ENCODE measurements at regions not wholly inside any gene's neighbourhood (a gene's known extent, or its start where the extent isn't known, plus 50 kb on each side); places are given as distances from the start of the nearest gene placed in this dataset.
"Not testable (repeated sequence)": the region's sequence is repeated elsewhere in the genome, so short reads cannot be mapped to it uniquely, and the experiment has no call there.

DNA sequence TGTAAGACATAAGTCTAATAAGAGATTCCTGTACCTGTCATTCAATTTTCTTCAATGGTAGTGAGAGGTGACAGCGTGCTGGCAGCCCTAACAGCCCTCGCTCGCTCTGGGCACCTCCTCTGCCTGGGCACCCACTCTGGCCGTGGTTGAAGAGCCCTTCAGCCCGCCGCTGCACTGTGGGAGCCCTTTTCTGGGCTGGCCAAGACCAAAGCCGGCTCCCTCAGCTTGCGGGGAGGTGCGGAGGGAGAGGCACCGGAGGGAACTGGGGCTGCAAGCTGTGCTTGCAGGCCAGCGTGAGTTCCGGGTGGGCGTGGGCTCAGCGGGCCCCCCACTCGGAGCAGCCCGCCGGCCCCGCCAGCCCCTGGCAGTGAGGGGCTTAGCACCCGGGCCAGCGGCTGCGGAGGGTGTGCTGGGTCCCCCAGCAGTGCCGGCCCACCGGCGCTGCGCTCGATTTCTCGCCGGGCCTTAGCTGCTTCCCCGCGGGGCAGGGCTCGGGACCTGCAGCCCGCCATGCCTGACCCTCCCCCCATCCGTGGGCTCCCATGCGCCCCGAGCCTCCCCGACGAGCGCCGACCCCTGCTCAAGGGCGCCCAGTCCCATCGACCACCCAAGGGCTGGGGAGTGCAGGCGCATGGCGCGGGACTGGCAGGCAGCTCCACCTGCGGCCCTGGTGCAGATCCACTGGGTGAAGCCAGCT, 816.6 kb upstream of the TENM4 start:
- not testable (repeated sequence) for H3K4me3 ChIP-seq (ENCODE audit: low read depth in 1 of 5, low read length in 5 of 5); H3K4me1 ChIP-seq (ENCODE audit: control insufficient read depth in 5 of 5, insufficient read depth in 5 of 5, low read length in 5 of 5); H3K27ac ChIP-seq (ENCODE audit: low read depth, low read length)

DNA sequence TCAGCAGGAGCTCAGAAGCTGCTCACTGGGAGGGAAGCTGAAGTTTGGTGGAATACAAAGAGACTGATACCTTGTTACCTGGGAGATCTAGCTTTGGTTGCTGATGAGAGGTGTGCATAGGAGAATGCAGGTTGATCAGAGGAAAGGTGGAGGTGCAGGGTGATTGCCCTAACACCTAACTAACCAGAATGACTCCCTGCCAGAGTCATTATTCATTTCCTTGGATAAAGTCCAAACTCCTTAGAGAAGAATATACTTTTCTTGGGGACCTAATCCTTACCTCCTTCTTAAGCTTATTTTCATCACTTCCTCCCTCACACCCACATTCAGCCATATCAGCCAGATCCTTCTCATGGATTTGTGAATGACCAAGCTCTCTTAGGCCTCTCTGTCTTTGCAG, 814.2 kb upstream of the TENM4 start:
- H3K4me1 ChIP-seq (ENCODE audit: control insufficient read depth in 5 of 5, insufficient read depth in 5 of 5, low read length in 5 of 5) = no peaks in the 10 kb centered on the region
- H3K36me3 ChIP-seq (ENCODE audit: control insufficient read depth in 5 of 5, insufficient read depth in 5 of 5, low read length in 5 of 5) = no peaks in the 10 kb centered on the region
- no peak overlapping the region for H3K4me3 ChIP-seq (ENCODE audit: low read depth in 1 of 5, low read length in 5 of 5)
- H3K9ac ChIP-seq (ENCODE audit: low read length in 5 of 5) = no peak overlapping the region
- no peak overlapping the region for H3K27ac ChIP-seq (ENCODE audit: low read depth, low read length)
- H3K27me3 ChIP-seq (ENCODE audit: control insufficient read depth in 5 of 5, insufficient read depth in 4 of 5, low read length in 5 of 5) = no peaks in the 10 kb centered on the region
- no peaks in the 10 kb centered on the region for H3K9me3 ChIP-seq (ENCODE audit: control insufficient read depth in 5 of 5, low read length in 5 of 5)

More for the DNA sequence above, 816.6 kb upstream of the TENM4 start:
- H3K27me3 ChIP-seq (ENCODE audit: control insufficient read depth in 5 of 5, insufficient read depth in 4 of 5, low read length in 5 of 5); H3K36me3 ChIP-seq (ENCODE audit: control insufficient read depth in 5 of 5, insufficient read depth in 5 of 5, low read length in 5 of 5); H3K9me3 ChIP-seq (ENCODE audit: control insufficient read depth in 5 of 5, low read length in 5 of 5); H3K9ac ChIP-seq (ENCODE audit: low read length in 5 of 5): not testable (repeated sequence)

DNA sequence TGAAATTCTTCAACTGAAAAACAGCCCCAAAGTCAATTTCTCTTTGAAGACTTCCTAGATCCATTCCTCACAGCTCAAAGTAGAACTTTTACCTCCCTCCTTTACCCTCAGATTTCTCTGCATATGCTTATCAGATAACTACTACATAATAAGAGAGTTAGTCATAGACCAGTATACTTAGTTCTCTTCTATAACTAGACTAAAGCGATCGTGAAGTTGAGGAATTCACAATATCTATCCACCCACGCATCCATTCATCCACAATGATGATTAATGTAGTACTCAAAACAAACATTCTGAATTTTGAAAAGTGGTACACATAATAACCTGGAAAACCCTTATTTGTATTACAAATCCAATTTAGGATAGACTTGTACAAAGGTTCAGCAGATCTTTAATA, 800.9 kb upstream of the TENM4 start:
- no peaks in the 10 kb centered on the region for H3K27me3 ChIP-seq (ENCODE audit: control insufficient read depth in 5 of 5, insufficient read depth in 4 of 5, low read length in 5 of 5)
- no peaks in the 10 kb centered on the region for H3K4me1 ChIP-seq (ENCODE audit: control insufficient read depth in 5 of 5, insufficient read depth in 5 of 5, low read length in 5 of 5)
- H3K4me3 ChIP-seq (ENCODE audit: low read depth in 1 of 5, low read length in 5 of 5) = no peak overlapping the region
- H3K9me3 ChIP-seq (ENCODE audit: control insufficient read depth in 5 of 5, low read length in 5 of 5) = no peaks in the 10 kb centered on the region
- H3K9ac ChIP-seq (ENCODE audit: low read length in 5 of 5) = no peak overlapping the region
- H3K27ac ChIP-seq (ENCODE audit: low read depth, low read length) = no peak overlapping the region
- no peaks in the 10 kb centered on the region for H3K36me3 ChIP-seq (ENCODE audit: control insufficient read depth in 5 of 5, insufficient read depth in 5 of 5, low read length in 5 of 5)

DNA sequence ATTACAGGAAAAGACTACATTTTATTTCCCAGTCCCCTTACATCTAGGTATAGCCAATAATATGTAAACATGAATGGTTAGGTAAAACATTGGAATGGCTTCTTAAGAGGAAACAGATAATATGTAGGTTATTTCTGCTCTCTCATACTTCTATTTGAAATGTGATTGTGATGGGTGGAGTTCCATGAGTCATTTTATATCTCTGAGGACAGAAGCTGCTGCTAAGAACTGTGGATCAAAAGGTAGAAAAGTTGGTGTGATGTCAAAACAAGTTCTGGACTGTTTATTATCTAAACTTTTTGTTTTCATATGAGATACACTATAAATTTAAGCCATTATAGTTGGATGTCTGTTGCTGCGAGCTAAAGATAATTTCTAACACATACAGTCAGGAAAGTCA, 799.4 kb upstream of the TENM4 start:
- no peaks in the 10 kb centered on the region for H3K4me1 ChIP-seq (ENCODE audit: control insufficient read depth in 5 of 5, insufficient read depth in 5 of 5, low read length in 5 of 5)
- H3K9ac ChIP-seq (ENCODE audit: low read length in 5 of 5) = no peak overlapping the region
- no peaks in the 10 kb centered on the region for H3K27me3 ChIP-seq (ENCODE audit: control insufficient read depth in 5 of 5, insufficient read depth in 4 of 5, low read length in 5 of 5)
- H3K36me3 ChIP-seq (ENCODE audit: control insufficient read depth in 5 of 5, insufficient read depth in 5 of 5, low read length in 5 of 5) = no peaks in the 10 kb centered on the region
- H3K27ac ChIP-seq (ENCODE audit: low read depth, low read length) = no peak overlapping the region
- peaks cover 0 to 5% (median 3%) of the 10 kb centered on the region in 5 donors for H3K9me3 ChIP-seq (ENCODE audit: control insufficient read depth in 5 of 5, low read length in 5 of 5)
- no peak overlapping the region for H3K4me3 ChIP-seq (ENCODE audit: low read depth in 1 of 5, low read length in 5 of 5)

DNA sequence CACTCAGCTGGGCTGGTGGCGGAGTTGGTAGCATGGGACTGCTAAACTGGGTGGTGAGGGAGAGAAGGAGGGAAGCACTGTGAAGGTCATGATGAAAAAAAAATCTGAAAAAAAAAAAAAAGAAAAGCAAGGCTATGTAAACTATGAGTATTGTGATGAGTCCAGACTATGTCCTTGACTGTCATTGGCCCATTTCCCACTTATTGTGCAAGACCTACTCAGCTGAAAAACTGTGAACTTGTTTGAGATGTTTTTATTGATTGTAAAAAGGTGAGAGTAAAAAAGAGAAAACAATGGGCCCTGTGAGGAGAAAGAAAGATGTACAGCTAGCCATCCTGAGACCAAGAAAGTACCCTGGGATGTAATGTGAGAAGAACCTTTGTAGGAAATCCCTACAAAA, 798.4 kb upstream of the TENM4 start:
- Histone ChIP-seq H3K4me1 (ENCODE audit: control insufficient read depth in 5 of 5, insufficient read depth in 5 of 5, low read length in 5 of 5) (no peaks in the 10 kb centered on the region), H3K27me3 (ENCODE audit: control insufficient read depth in 5 of 5, insufficient read depth in 4 of 5, low read length in 5 of 5) (no peaks in the 10 kb centered on the region), H3K9ac (ENCODE audit: low read length in 5 of 5) (no peak overlapping the region), H3K27ac (ENCODE audit: low read depth, low read length) (no peak overlapping the region), H3K36me3 (ENCODE audit: control insufficient read depth in 5 of 5, insufficient read depth in 5 of 5, low read length in 5 of 5) (no peaks in the 10 kb centered on the region), H3K4me3 (ENCODE audit: low read depth in 1 of 5, low read length in 5 of 5) (no peak overlapping the region), H3K9me3 (ENCODE audit: control insufficient read depth in 5 of 5, low read length in 5 of 5) (peaks cover 0 to 10% (median 9%) of the 10 kb centered on the region in 5 donors)

DNA sequence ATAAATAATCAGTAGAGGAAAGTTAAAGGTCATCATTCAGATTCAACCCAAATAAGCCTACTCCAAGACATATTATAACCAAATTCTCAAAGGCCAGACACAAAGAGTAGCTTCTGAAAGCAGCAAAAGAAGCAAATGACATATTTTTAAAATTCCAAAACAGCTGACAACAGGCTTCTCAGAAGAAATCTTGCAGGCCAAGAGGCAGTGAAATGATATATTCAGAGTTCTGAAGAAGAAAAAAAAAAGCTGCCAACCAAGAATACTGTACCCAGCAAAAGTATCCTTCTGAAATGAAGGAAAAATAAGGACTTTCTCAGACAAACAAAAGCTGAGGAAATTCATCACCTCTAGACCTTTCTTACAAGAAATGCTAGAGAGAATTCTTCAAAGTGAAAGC, 787.1 kb upstream of the TENM4 start:
- Histone ChIP-seq H3K4me3 (ENCODE audit: low read depth in 1 of 5, low read length in 5 of 5) (no peak overlapping the region), H3K4me1 (ENCODE audit: control insufficient read depth in 5 of 5, insufficient read depth in 5 of 5, low read length in 5 of 5) (no peaks in the 10 kb centered on the region), H3K27me3 (ENCODE audit: control insufficient read depth in 5 of 5, insufficient read depth in 4 of 5, low read length in 5 of 5) (no peaks in the 10 kb centered on the region), H3K9ac (ENCODE audit: low read length in 5 of 5) (no peak overlapping the region), H3K27ac (ENCODE audit: low read depth, low read length) (no peak overlapping the region), H3K9me3 (ENCODE audit: control insufficient read depth in 5 of 5, low read length in 5 of 5) (peaks cover 3 to 25% (median 12%) of the 10 kb centered on the region in 5 donors), H3K36me3 (ENCODE audit: control insufficient read depth in 5 of 5, insufficient read depth in 5 of 5, low read length in 5 of 5) (no peaks in the 10 kb centered on the region)

DNA sequence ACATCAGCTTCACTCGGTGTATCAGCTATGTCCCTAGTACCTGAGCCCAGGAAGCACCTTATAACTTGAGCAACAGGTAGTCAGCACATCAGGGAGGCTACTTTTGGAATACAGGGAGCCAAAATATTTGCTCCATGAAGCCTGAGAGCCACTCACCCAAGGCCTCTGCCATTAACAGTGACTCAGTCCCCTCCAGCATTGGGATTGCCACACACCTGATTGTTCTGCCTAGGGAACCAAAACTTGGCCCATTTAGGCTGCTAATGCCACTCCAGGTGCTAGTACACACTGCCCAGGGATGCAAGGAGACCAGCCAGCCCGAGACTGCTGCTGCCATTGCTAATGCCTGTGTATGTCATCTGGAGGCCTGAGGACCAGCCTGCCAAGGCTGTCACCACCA, 773.6 kb upstream of the TENM4 start:
- H3K4me1 ChIP-seq (ENCODE audit: control insufficient read depth in 5 of 5, insufficient read depth in 5 of 5, low read length in 5 of 5) = no peaks in the 10 kb centered on the region
- no peaks in the 10 kb centered on the region for H3K27me3 ChIP-seq (ENCODE audit: control insufficient read depth in 5 of 5, insufficient read depth in 4 of 5, low read length in 5 of 5)
- H3K27ac ChIP-seq (ENCODE audit: low read depth, low read length) = no peak overlapping the region
- peaks cover 0 to 4% (median 0%) of the 10 kb centered on the region in 5 donors for H3K9me3 ChIP-seq (ENCODE audit: control insufficient read depth in 5 of 5, low read length in 5 of 5)
- H3K9ac ChIP-seq (ENCODE audit: low read length in 5 of 5) = no peak overlapping the region
- no peaks in the 10 kb centered on the region for H3K36me3 ChIP-seq (ENCODE audit: control insufficient read depth in 5 of 5, insufficient read depth in 5 of 5, low read length in 5 of 5)
- no peak overlapping the region for H3K4me3 ChIP-seq (ENCODE audit: low read depth in 1 of 5, low read length in 5 of 5)

DNA sequence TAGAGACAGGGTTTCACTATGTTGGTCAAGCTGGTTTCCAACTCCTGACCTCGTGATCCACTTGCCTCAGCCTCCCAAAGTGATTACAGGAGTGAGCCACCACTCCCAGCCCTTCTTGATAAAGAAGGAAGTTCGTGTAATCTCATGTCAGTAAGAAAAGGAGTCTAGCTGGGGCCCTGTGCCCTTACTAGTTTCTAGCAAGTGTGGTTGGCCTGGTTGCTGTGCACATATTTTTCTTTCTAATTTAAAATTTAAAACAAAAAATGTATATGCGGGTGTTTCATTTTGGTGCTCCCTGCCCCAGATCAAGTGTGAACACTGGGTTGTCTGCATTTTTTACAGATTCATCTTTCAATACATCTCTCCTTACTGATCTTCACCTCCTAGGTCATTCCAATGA, 770.8 kb upstream of the TENM4 start:
- Histone ChIP-seq H3K9me3 (ENCODE audit: control insufficient read depth in 5 of 5, low read length in 5 of 5) (peaks cover 0 to 4% (median 0%) of the 10 kb centered on the region in 5 donors), H3K36me3 (ENCODE audit: control insufficient read depth in 5 of 5, insufficient read depth in 5 of 5, low read length in 5 of 5) (no peaks in the 10 kb centered on the region), H3K4me3 (ENCODE audit: low read depth in 1 of 5, low read length in 5 of 5) (no peak overlapping the region), H3K9ac (ENCODE audit: low read length in 5 of 5) (no peak overlapping the region), H3K4me1 (ENCODE audit: control insufficient read depth in 5 of 5, insufficient read depth in 5 of 5, low read length in 5 of 5) (no peaks in the 10 kb centered on the region), H3K27me3 (ENCODE audit: control insufficient read depth in 5 of 5, insufficient read depth in 4 of 5, low read length in 5 of 5) (no peaks in the 10 kb centered on the region), H3K27ac (ENCODE audit: low read depth, low read length) (no peak overlapping the region)

DNA sequence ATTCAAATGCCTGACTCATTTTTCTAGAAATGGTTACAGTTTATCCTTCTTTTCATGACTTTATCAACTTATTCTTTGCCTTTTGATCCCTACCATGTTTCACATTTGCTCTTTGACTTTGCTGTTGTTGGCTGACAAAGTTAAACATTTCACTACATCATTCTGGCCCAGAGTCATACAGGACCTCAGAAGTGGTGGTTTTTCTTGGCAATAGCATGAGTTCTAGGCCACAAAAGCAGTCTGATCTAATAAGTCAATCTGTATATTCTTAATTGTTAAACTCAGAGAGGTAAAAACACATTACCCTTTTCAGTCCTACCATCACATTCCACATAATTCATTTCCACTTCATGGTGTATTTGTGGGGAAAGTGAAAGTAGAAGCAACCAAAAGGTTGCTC, 763.2 kb upstream of the TENM4 start:
- H3K9me3 ChIP-seq (ENCODE audit: control insufficient read depth in 5 of 5, low read length in 5 of 5) = no peaks in the 10 kb centered on the region
- H3K36me3 ChIP-seq (ENCODE audit: control insufficient read depth in 5 of 5, insufficient read depth in 5 of 5, low read length in 5 of 5) = no peaks in the 10 kb centered on the region
- H3K9ac ChIP-seq (ENCODE audit: low read length in 5 of 5) = no peak overlapping the region
- H3K4me3 ChIP-seq (ENCODE audit: low read depth in 1 of 5, low read length in 5 of 5) = no peak overlapping the region
- H3K27me3 ChIP-seq (ENCODE audit: control insufficient read depth in 5 of 5, insufficient read depth in 4 of 5, low read length in 5 of 5) = no peaks in the 10 kb centered on the region
- no peak overlapping the region for H3K27ac ChIP-seq (ENCODE audit: low read depth, low read length)
- H3K4me1 ChIP-seq (ENCODE audit: control insufficient read depth in 5 of 5, insufficient read depth in 5 of 5, low read length in 5 of 5) = no peaks in the 10 kb centered on the region

DNA sequence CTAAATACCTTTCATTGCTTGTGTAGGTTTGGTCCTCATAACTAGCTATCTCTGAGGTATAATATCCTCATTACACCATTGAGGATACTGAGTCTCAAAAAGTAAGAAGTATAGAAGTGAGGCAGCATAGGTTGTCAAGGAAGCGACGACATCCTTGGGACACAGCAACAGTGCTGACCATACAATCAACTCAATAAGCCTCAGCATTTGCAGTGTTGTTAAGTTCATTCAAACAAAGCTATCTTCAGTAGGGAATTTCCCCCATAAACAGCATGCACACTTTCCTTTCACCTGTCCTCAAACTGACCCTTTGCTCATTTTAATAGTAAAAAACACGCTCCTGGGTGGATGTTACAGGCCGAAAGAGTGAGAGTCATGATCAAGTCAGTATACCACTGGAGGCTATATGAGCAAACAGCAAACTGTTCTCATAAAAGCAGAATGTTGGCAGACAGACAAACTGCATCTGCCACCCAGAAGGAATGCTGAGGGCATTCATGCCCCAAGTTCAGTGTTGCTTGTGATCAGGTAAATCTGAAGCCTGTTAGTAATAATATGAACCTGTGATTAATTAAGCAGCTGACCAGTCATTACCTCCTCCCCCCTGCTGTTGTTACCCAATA, 756.2 kb upstream of the TENM4 start:
- H3K27me3 ChIP-seq (ENCODE audit: control insufficient read depth in 5 of 5, insufficient read depth in 4 of 5, low read length in 5 of 5) = no peaks in the 10 kb centered on the region
- no peak overlapping the region for H3K4me3 ChIP-seq (ENCODE audit: low read depth in 1 of 5, low read length in 5 of 5)
- peaks cover 0 to 3% (median 0%) of the 10 kb centered on the region in 5 donors for H3K4me1 ChIP-seq (ENCODE audit: control insufficient read depth in 5 of 5, insufficient read depth in 5 of 5, low read length in 5 of 5)
- no peak overlapping the region for H3K9ac ChIP-seq (ENCODE audit: low read length in 5 of 5)
- no peaks in the 10 kb centered on the region for H3K9me3 ChIP-seq (ENCODE audit: control insufficient read depth in 5 of 5, low read length in 5 of 5)
- no peak overlapping the region for H3K27ac ChIP-seq (ENCODE audit: low read depth, low read length)
- H3K36me3 ChIP-seq (ENCODE audit: control insufficient read depth in 5 of 5, insufficient read depth in 5 of 5, low read length in 5 of 5) = no peaks in the 10 kb centered on the region

All from subcutaneous abdominal adipose tissue (tissue), 5 donors.